IMR-90 (cell line): ENCODE measurements at regions not wholly inside any gene's neighbourhood (a gene's known extent, or its start where the extent isn't known, plus 50 kb on each side); places are given as distances from the start of the nearest gene placed in this dataset.

Experiments
- POLR2A ChIP-seq: IDR thresholded peaks from 2 replicates; pipeline ENCODE4 v1.6.1; 2012; ENCODE audit warnings: mild to moderate bottlenecking, low read depth, low read length
- RAD21 ChIP-seq: IDR thresholded peaks from 2 replicates; pipeline ENCODE4 v1.6.1; 2012; ENCODE audit warnings: low read length, improper control_type of control experiment

DNA sequence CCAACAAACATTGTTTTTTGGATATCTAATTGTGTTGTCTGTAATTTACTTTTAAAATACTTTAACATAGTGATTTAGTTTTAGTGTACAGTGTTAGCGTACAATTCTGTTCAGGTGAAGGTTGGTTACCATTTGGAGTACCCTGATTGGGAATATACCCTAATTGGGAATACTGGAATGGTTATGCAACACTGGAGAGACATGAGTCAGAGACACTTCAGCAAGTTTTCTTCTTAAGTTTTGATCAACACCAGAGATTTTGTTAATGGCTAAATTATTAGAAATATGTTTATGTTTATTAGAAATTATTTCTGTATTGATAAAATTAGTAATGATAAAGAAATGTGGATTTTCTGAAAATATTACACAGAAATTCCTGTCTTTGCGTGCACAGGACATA, 100.3 kb upstream of the NABP1 start:
- TF ChIP-seq RAD21 (no peak), POLR2A (no peak)
